Kidney (tissue), 13 donors: ENCODE measurements at regions not wholly inside any gene's neighbourhood (a gene's known extent, or its start where the extent isn't known, plus 50 kb on each side); places are given as distances from the start of the nearest gene placed in this dataset.

Experiments
- DNase-seq, 5 donors: peaks; one replicate each; pipeline ENCODE4 v3.0.0-alpha.2; 2013 to 2020
- FAIRE-seq: peaks from 2 replicates; lab custom pipeline; 2012; peaks lifted over from hg19 to GRCh38; lab: Jason Lieb, UNC
- H3K27ac ChIP-seq, 2 donors: one replicate each; pipeline ENCODE4 v1.7.0; 2013; ENCODE audit warnings: low read depth in 2 of 2, low read length in 2 of 2, inconsistent platforms in 1 of 2
- H3K27me3 ChIP-seq: one replicate; pipeline ENCODE4 v1.7.1; 2013; ENCODE audit warnings: low read length, inconsistent platforms; ENCODE audit not compliant: control insufficient read depth, insufficient read depth
- H3K36me3 ChIP-seq, 3 donors: one replicate each; pipeline versions ENCODE4 v1.7.0 to v1.7.1; 2013; ENCODE audit warnings: low read length in 3 of 3, control low read depth in 1 of 3, inconsistent platforms in 1 of 3; ENCODE audit not compliant: insufficient read depth in 3 of 3, control insufficient read depth in 2 of 3
- H3K4me1 ChIP-seq, 3 donors: one replicate each; pipeline versions ENCODE4 v1.7.0 to v1.7.1; 2013; ENCODE audit warnings: low read length in 3 of 3, inconsistent platforms in 1 of 3, low read depth in 1 of 3; ENCODE audit not compliant: control insufficient read depth in 2 of 3, insufficient read depth in 2 of 3
- H3K4me3 ChIP-seq, 3 donors: one replicate each; pipeline versions ENCODE4 v1.7.0 to v1.8.1; 2013; ENCODE audit warnings: low read length in 3 of 3, control low read depth in 1 of 3, inconsistent platforms in 1 of 3
- H3K9ac ChIP-seq, 3 donors: one replicate each; pipeline versions ENCODE4 v1.7.0 to v1.7.1; 2013; ENCODE audit warnings: low read length in 3 of 3, control low read depth in 1 of 3, inconsistent platforms in 1 of 3
- H3K9me3 ChIP-seq, 3 donors: one replicate each; pipeline versions ENCODE4 v1.7.0 to v1.7.1; 2013; ENCODE audit warnings: low read length in 3 of 3, control low read depth in 1 of 3, inconsistent platforms in 1 of 3; ENCODE audit not compliant: control insufficient read depth in 2 of 3, insufficient read depth in 1 of 3
- CTCF ChIP-seq: IDR thresholded peaks from 3 replicates; pipeline ENCODE4 v1.5.1; 2012; ENCODE audit warnings: mild to moderate bottlenecking, moderate library complexity, borderline replicate concordance; ENCODE audit not compliant: insufficient read depth; ENCODE audit errors: extremely low read depth
- intact Hi-C: fragments of 100-400 bp; cut with DNase I; formaldehyde crosslinking; loops from one replicate; pipeline ENCODE4 v1.11.1; 2022
- donor health status: control.
- donor health status: control.
- donor health status: control.
- donor health status: control.
- donor health status: control.
- donor health status: DM: yes; HTN: yes; CAD: no.
- donor health status: Normal renal cell carcinoma (clear cell type).

GRCh38 chr5:128674837-128675446 is 136.9 kb upstream of the FBN2 start:
- intact Hi-C loops: no loop called here
- FAIRE-seq: no peak
- TF ChIP-seq CTCF: peak; percentile 29

GRCh38 chr5:128681096-128681495 is 143.1 kb upstream of the FBN2 start:
- H3K4me1 ChIP-seq: no peaks in the 10 kb centered on the region
- no peaks in the 10 kb centered on the region for H3K27me3 ChIP-seq
- no peaks in the 10 kb centered on the region for H3K36me3 ChIP-seq
- FAIRE-seq (no peak), DNase-seq (no peak)
- no peak for TF ChIP-seq CTCF
- no peak overlapping the region for H3K27ac ChIP-seq
- no peak overlapping the region for H3K4me3 ChIP-seq
- H3K9me3 ChIP-seq: no peaks in the 10 kb centered on the region
- intact Hi-C loops: no loop called here
- H3K9ac ChIP-seq: no peak overlapping the region

More at GRCh38 chr5:128674837-128675446, 136.9 kb upstream of the FBN2 start:
- H3K9ac ChIP-seq: no peak overlapping the region
- no peaks in the 10 kb centered on the region for H3K36me3 ChIP-seq
- H3K4me3 ChIP-seq: no peak overlapping the region
- H3K27ac ChIP-seq: no peak overlapping the region
- DNase-seq: peak in 3 of 5 donors; percentile 28 to 49 (median 29)
- peaks cover 0 to 3% (median 0%) of the 10 kb centered on the region in 3 donors for H3K9me3 ChIP-seq
- H3K4me1 ChIP-seq: no peaks in the 10 kb centered on the region
- H3K27me3 ChIP-seq: no peaks in the 10 kb centered on the region

GRCh38 chr5:128681764-128682592 is 143.9 kb upstream of the FBN2 start:
- H3K27ac ChIP-seq: no peak overlapping the region
- no peaks in the 10 kb centered on the region for H3K4me1 ChIP-seq
- no peaks in the 10 kb centered on the region for H3K36me3 ChIP-seq
- no peak overlapping the region for H3K9ac ChIP-seq
- DNase-seq: peak in 2 of 5 donors; percentile 43 to 53
- H3K27me3 ChIP-seq: no peaks in the 10 kb centered on the region
- no peaks in the 10 kb centered on the region for H3K9me3 ChIP-seq
- intact Hi-C loops: no loop called here
- FAIRE-seq: no peak
- no peak overlapping the region for H3K4me3 ChIP-seq
- TF ChIP-seq CTCF: no peak
